ENCODE measurements at regions not wholly inside any gene's neighbourhood (a gene's known extent, or its start where the extent isn't known, plus 50 kb on each side); places are given as distances from the start of the nearest gene placed in this dataset.

GRCh38 chr18:37787452-37787851, 221.9 kb upstream of the CELF4 start:
- Histone ChIP-seq H3K4me3 (ENCODE audit: low read depth, low read length) (no peak overlapping the region), H3K27me3 (ENCODE audit: control insufficient read depth, insufficient read depth, low read length) (no peaks in the 10 kb centered on the region), H3K4me1 (ENCODE audit: control insufficient read depth, insufficient read depth, low read length) (peaks cover 5% of the 10 kb centered on the region), H3K9me3 (ENCODE audit: control insufficient read depth, insufficient read depth, low read length) (no peaks in the 10 kb centered on the region), H3K27ac (ENCODE audit: low read depth, low read length) (no peak overlapping the region), H3K36me3 (ENCODE audit: control insufficient read depth, insufficient read depth, low read length) (no peaks in the 10 kb centered on the region)
- no peak for DNase-seq (ENCODE audit: low read depth in 4 of 6, low spot score in 6 of 6)

- Histone ChIP-seq H3K27me3 (ENCODE audit: control insufficient read depth, insufficient read depth, low read length) (no peaks in the 10 kb centered on the region), H3K9me3 (ENCODE audit: control insufficient read depth, insufficient read depth, low read length) (no peaks in the 10 kb centered on the region), H3K4me1 (ENCODE audit: control insufficient read depth, insufficient read depth, low read length) (peaks cover 5% of the 10 kb centered on the region), H3K27ac (ENCODE audit: low read depth, low read length) (no peak overlapping the region), H3K36me3 (ENCODE audit: control insufficient read depth, insufficient read depth, low read length) (no peaks in the 10 kb centered on the region), H3K4me3 (ENCODE audit: low read depth, low read length) (no peak overlapping the region)
- DNase-seq (ENCODE audit: low read depth in 4 of 6, low spot score in 6 of 6), result peak in 2 of 6 donors; percentile 23 to 35
- 42% methylated on average over 2 of the region's 5 CpGs for WGBS (ENCODE audit: insufficient coverage)
Observed at GRCh38 chr18:37783771-37784170, 218.2 kb upstream of the CELF4 start.

- no peak overlapping the region for H3K27ac ChIP-seq (ENCODE audit: low read depth, low read length)
- no peak for DNase-seq (ENCODE audit: low read depth in 4 of 6, low spot score in 6 of 6)
Observed at GRCh38 chr18:37779220-37779619, 213.6 kb upstream of the CELF4 start.

GRCh38 chr18:37778417-37779165, 213.0 kb upstream of the CELF4 start:
- Histone ChIP-seq H3K27ac (ENCODE audit: low read depth, low read length) (no peak overlapping the region), H3K4me1 (ENCODE audit: control insufficient read depth, insufficient read depth, low read length) (peaks cover 7% of the 10 kb centered on the region), H3K9me3 (ENCODE audit: control insufficient read depth, insufficient read depth, low read length) (no peaks in the 10 kb centered on the region), H3K27me3 (ENCODE audit: control insufficient read depth, insufficient read depth, low read length) (no peaks in the 10 kb centered on the region), H3K36me3 (ENCODE audit: control insufficient read depth, insufficient read depth, low read length) (no peaks in the 10 kb centered on the region), H3K4me3 (ENCODE audit: low read depth, low read length) (no peak overlapping the region)
- WGBS (ENCODE audit: insufficient coverage), result 20% methylated on average over 19 of the region's 21 CpGs
- DNase-seq (ENCODE audit: low read depth in 4 of 6, low spot score in 6 of 6), result peak; percentile 38 to 94 (median 66)

More at GRCh38 chr18:37779220-37779619, 213.6 kb upstream of the CELF4 start:
- no peaks in the 10 kb centered on the region for H3K27me3 ChIP-seq (ENCODE audit: control insufficient read depth, insufficient read depth, low read length)
- no peak overlapping the region for H3K4me3 ChIP-seq (ENCODE audit: low read depth, low read length)
- 93% methylated on average over 2 of the region's 7 CpGs for WGBS (ENCODE audit: insufficient coverage)
- no peaks in the 10 kb centered on the region for H3K36me3 ChIP-seq (ENCODE audit: control insufficient read depth, insufficient read depth, low read length)
- H3K4me1 ChIP-seq (ENCODE audit: control insufficient read depth, insufficient read depth, low read length), result peaks cover 10% of the 10 kb centered on the region
- no peaks in the 10 kb centered on the region for H3K9me3 ChIP-seq (ENCODE audit: control insufficient read depth, insufficient read depth, low read length)

- Histone ChIP-seq H3K4me3 (ENCODE audit: low read depth, low read length) (no peak overlapping the region), H3K9me3 (ENCODE audit: control insufficient read depth, insufficient read depth, low read length) (no peaks in the 10 kb centered on the region), H3K4me1 (ENCODE audit: control insufficient read depth, insufficient read depth, low read length) (peaks cover 12% of the 10 kb centered on the region), H3K27me3 (ENCODE audit: control insufficient read depth, insufficient read depth, low read length) (no peaks in the 10 kb centered on the region), H3K36me3 (ENCODE audit: control insufficient read depth, insufficient read depth, low read length) (no peaks in the 10 kb centered on the region), H3K27ac (ENCODE audit: low read depth, low read length) (no peak overlapping the region)
- no CpG with 5 or more reads among the region's 1 CpG for WGBS (ENCODE audit: insufficient coverage)
- no peak for DNase-seq (ENCODE audit: low read depth in 4 of 6, low spot score in 6 of 6)
Observed at GRCh38 chr18:37769826-37770225, 204.2 kb upstream of the CELF4 start.

- no peaks in the 10 kb centered on the region for H3K27me3 ChIP-seq (ENCODE audit: control insufficient read depth, insufficient read depth, low read length)
- peaks cover 17% of the 10 kb centered on the region for H3K4me1 ChIP-seq (ENCODE audit: control insufficient read depth, insufficient read depth, low read length)
- H3K9me3 ChIP-seq (ENCODE audit: control insufficient read depth, insufficient read depth, low read length), result no peaks in the 10 kb centered on the region
- peak in 3 of 6 donors; percentile 40 to 90 (median 85) for DNase-seq (ENCODE audit: low read depth in 4 of 6, low spot score in 6 of 6)
- WGBS (ENCODE audit: insufficient coverage), result 42% methylated on average over 5 of the region's 8 CpGs
- H3K36me3 ChIP-seq (ENCODE audit: control insufficient read depth, insufficient read depth, low read length), result no peaks in the 10 kb centered on the region
- no peak overlapping the region for H3K27ac ChIP-seq (ENCODE audit: low read depth, low read length)
- H3K4me3 ChIP-seq (ENCODE audit: low read depth, low read length), result no peak overlapping the region
Observed at GRCh38 chr18:37764541-37765288, 199.1 kb upstream of the CELF4 start.

- Histone ChIP-seq H3K4me3 (ENCODE audit: low read depth, low read length) (no peak overlapping the region), H3K9me3 (ENCODE audit: control insufficient read depth, insufficient read depth, low read length) (no peaks in the 10 kb centered on the region), H3K36me3 (ENCODE audit: control insufficient read depth, insufficient read depth, low read length) (no peaks in the 10 kb centered on the region), H3K27ac (ENCODE audit: low read depth, low read length) (no peak overlapping the region), H3K4me1 (ENCODE audit: control insufficient read depth, insufficient read depth, low read length) (peaks cover 17% of the 10 kb centered on the region), H3K27me3 (ENCODE audit: control insufficient read depth, insufficient read depth, low read length) (no peaks in the 10 kb centered on the region)
- DNase-seq (ENCODE audit: low read depth in 4 of 6, low spot score in 6 of 6), result peak in 1 of 6 donors; percentile 17
- 40% methylated on average over 2 of the region's 6 CpGs for WGBS (ENCODE audit: insufficient coverage)
Observed at GRCh38 chr18:37762076-37762621, 196.6 kb upstream of the CELF4 start.

GRCh38 chr18:37754141-37754540, 188.5 kb upstream of the CELF4 start:
- DNase-seq (ENCODE audit: low read depth in 4 of 6, low spot score in 6 of 6), result no peak
- H3K27ac ChIP-seq (ENCODE audit: low read depth, low read length), result no peak overlapping the region
- no peaks in the 10 kb centered on the region for H3K9me3 ChIP-seq (ENCODE audit: control insufficient read depth, insufficient read depth, low read length)
- no peaks in the 10 kb centered on the region for H3K27me3 ChIP-seq (ENCODE audit: control insufficient read depth, insufficient read depth, low read length)
- H3K4me1 ChIP-seq (ENCODE audit: control insufficient read depth, insufficient read depth, low read length), result no peaks in the 10 kb centered on the region
- H3K36me3 ChIP-seq (ENCODE audit: control insufficient read depth, insufficient read depth, low read length), result no peaks in the 10 kb centered on the region
- no peak overlapping the region for H3K4me3 ChIP-seq (ENCODE audit: low read depth, low read length)

- peak in 1 of 6 donors; percentile 21 for DNase-seq (ENCODE audit: low read depth in 4 of 6, low spot score in 6 of 6)
- no peak overlapping the region for H3K27ac ChIP-seq (ENCODE audit: low read depth, low read length)
- WGBS (ENCODE audit: insufficient coverage), result no CpG with 5 or more reads among the region's 2 CpGs
Observed at GRCh38 chr18:37742436-37742835, 176.8 kb upstream of the CELF4 start.

More at GRCh38 chr18:37742436-37742835, 176.8 kb upstream of the CELF4 start:
- Histone ChIP-seq H3K27me3 (ENCODE audit: control insufficient read depth, insufficient read depth, low read length) (no peaks in the 10 kb centered on the region), H3K4me3 (ENCODE audit: low read depth, low read length) (no peak overlapping the region), H3K9me3 (ENCODE audit: control insufficient read depth, insufficient read depth, low read length) (no peaks in the 10 kb centered on the region), H3K4me1 (ENCODE audit: control insufficient read depth, insufficient read depth, low read length) (no peaks in the 10 kb centered on the region), H3K36me3 (ENCODE audit: control insufficient read depth, insufficient read depth, low read length) (no peaks in the 10 kb centered on the region)
